ENCODE measurements at regions not wholly inside any gene's neighbourhood (a gene's known extent, or its start where the extent isn't known, plus 50 kb on each side); places are given as distances from the start of the nearest gene placed in this dataset.

- peak; percentile 20 for DNase-seq (ENCODE audit: low read depth)
- no peak for TF ChIP-seq CTCF (IDR thresholded peaks at IDR 0.05; ENCODE audit: low read length, missing control alignments)
Measured at GRCh38 chr1:22289307-22289995, 146.6 kb upstream of the WNT4 start.

GRCh38 chr1:22290157-22290556 lies 147.3 kb upstream of the WNT4 start:
- H3K4me3 ChIP-seq (replicated peaks; ENCODE audit: low read depth, low read length), result no peak overlapping the region
- no peak for DNase-seq (ENCODE audit: low read depth)
- TF ChIP-seq CTCF (IDR thresholded peaks at IDR 0.05; ENCODE audit: low read length, missing control alignments), result no peak

More at GRCh38 chr1:22289307-22289995, 146.6 kb upstream of the WNT4 start:
- H3K4me3 ChIP-seq (replicated peaks; ENCODE audit: low read depth, low read length), result no peak overlapping the region

DNA sequence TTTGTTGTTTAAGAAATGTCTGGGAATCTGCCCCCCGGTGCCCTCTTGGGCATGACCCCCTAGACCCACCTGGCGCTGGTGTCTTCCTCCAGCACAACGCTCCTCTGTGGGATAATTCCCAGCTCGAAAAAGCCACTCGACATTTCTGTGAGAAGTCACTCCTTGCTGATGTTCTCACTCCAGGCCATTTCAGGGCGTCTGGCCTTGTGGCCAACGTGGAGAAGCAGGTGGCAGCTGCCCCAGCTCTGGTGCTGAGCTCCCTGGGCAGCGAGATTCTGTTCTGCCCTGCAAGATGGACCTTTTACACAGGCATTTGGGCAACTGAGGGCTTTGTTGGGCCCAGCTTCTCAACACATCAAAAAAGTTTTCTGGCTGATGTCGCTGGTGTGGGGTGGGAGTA lies 147.7 kb upstream of the WNT4 start:
- no peak overlapping the region for H3K4me3 ChIP-seq (replicated peaks; ENCODE audit: low read depth, low read length)
- no peak for DNase-seq (ENCODE audit: low read depth)
- no peak for TF ChIP-seq CTCF (IDR thresholded peaks at IDR 0.05; ENCODE audit: low read length, missing control alignments)

DNA sequence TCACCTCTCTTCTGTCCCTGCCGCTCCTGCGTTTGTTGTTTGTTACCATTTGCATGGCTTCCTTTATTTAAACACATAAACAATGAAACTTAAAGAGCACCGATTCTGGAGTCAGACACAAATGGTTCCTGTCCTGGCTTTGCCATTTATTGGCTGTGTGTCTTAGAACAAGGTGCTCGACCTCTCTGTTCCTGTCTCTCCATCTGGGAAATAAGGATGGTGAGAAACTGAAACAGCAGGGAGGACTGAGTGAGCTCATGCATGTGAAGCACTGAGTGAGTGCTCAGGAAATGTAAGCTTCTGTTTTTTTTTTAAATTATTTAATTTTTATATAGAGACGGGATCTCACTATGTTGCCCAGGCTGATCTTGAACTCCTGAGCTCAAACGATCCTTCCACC lies 148.2 kb upstream of the WNT4 start:
- no peak overlapping the region for H3K4me3 ChIP-seq (replicated peaks; ENCODE audit: low read depth, low read length)
- DNase-seq (ENCODE audit: low read depth), result no peak
- no peak for TF ChIP-seq CTCF (IDR thresholded peaks at IDR 0.05; ENCODE audit: low read length, missing control alignments)

GRCh38 chr1:22291494-22291893 lies 148.6 kb upstream of the WNT4 start:
- H3K4me3 ChIP-seq (replicated peaks; ENCODE audit: low read depth, low read length), result no peak overlapping the region
- no peak for TF ChIP-seq CTCF (IDR thresholded peaks at IDR 0.05; ENCODE audit: low read length, missing control alignments)
- no peak for DNase-seq (ENCODE audit: low read depth)

- TF ChIP-seq CTCF (IDR thresholded peaks at IDR 0.05; ENCODE audit: low read length, missing control alignments), result no peak
- DNase-seq (ENCODE audit: low read depth), result no peak
- no peak overlapping the region for H3K4me3 ChIP-seq (replicated peaks; ENCODE audit: low read depth, low read length)
Measured at GRCh38 chr1:22292011-22292788, 149.3 kb upstream of the WNT4 start.
